ENCODE measurements at regions not wholly inside any gene's neighbourhood (a gene's known extent, or its start where the extent isn't known, plus 50 kb on each side); places are given as distances from the start of the nearest gene placed in this dataset.

- H3K27me3 ChIP-seq (ENCODE audit: control insufficient read depth in 4 of 4, insufficient read depth in 4 of 4, low read length in 3 of 4), result peaks cover 0 to 2% (median 0%) of the 10 kb centered on the region in 4 donors
- no peaks in the 10 kb centered on the region for H3K36me3 ChIP-seq (ENCODE audit: control insufficient read depth in 4 of 4, insufficient read depth in 3 of 4, low read depth in 1 of 4, low read length in 3 of 4)
- DNase-seq (ENCODE audit: low spot score), result no peak
- no peak overlapping the region for H3K9ac ChIP-seq (ENCODE audit: low read depth in 1 of 2, low read length in 2 of 2)
- no peaks in the 10 kb centered on the region for H3K9me3 ChIP-seq (ENCODE audit: control insufficient read depth in 4 of 4, low read length in 3 of 4)
- H3K4me1 ChIP-seq (ENCODE audit: control insufficient read depth in 4 of 4, insufficient read depth in 4 of 4, low read length in 3 of 4), result peaks cover 0 to 1% (median 0%) of the 10 kb centered on the region in 4 donors
- H3K27ac ChIP-seq (ENCODE audit: low read depth in 1 of 2, low read length in 2 of 2), result no peak overlapping the region
- no peak overlapping the region for H3K4me3 ChIP-seq (ENCODE audit: low read depth in 1 of 3, low read length in 3 of 3)
- TF ChIP-seq RAD21 (IDR thresholded peaks at IDR 0.05) (peak; percentile 18 to 45), ATF3 (IDR thresholded peaks at IDR 0.05) (no peak)
- 24% methylated on average over 2 of the region's 2 CpGs for WGBS
Observed at GRCh38 chr13:89925107-89925506, 1422.4 kb upstream of the MIR17HG start.

GRCh38 chr13:89930861-89931260 is 1416.6 kb upstream of the MIR17HG start:
- 55% methylated on average over 2 of the region's 2 CpGs for WGBS
- H3K4me3 ChIP-seq (ENCODE audit: low read depth in 1 of 3, low read length in 3 of 3), result no peak overlapping the region
- DNase-seq (ENCODE audit: low spot score), result no peak

More at GRCh38 chr13:89930861-89931260, 1416.6 kb upstream of the MIR17HG start:
- no peak for TF ChIP-seq TAF1 (conservative IDR thresholded peaks at IDR 0.05)
- TF ChIP-seq SP1 (IDR thresholded peaks at IDR 0.05), result no peak
- no peak for TF ChIP-seq CTCF (IDR thresholded peaks at IDR 0.05; ENCODE audit: low read depth, low read length, missing input control)
- TF ChIP-seq FOXA1 (IDR thresholded peaks at IDR 0.05), result no peak
- TF ChIP-seq EGR1 (IDR thresholded peaks at IDR 0.05; ENCODE audit: low read depth in 2 of 2), result no peak
- TF ChIP-seq GABPA (IDR thresholded peaks at IDR 0.05 in 1 of 2, conservative IDR thresholded peaks at IDR 0.05 in 1 of 2), result no peak
- no peak for TF ChIP-seq RXRA (IDR thresholded peaks at IDR 0.05)
- no peak for TF ChIP-seq REST (IDR thresholded peaks at IDR 0.05)
- TF ChIP-seq MAX (IDR thresholded peaks at IDR 0.05), result no peak
- no peak for TF ChIP-seq RAD21 (IDR thresholded peaks at IDR 0.05)
- no peak for TF ChIP-seq FOXA2 (IDR thresholded peaks at IDR 0.05)
- TF ChIP-seq HNF4G (IDR thresholded peaks at IDR 0.05), result no peak
- Histone ChIP-seq H3K9ac (ENCODE audit: low read depth in 1 of 2, low read length in 2 of 2) (no peak overlapping the region), H3K36me3 (ENCODE audit: control insufficient read depth in 4 of 4, insufficient read depth in 3 of 4, low read depth in 1 of 4, low read length in 3 of 4) (no peaks in the 10 kb centered on the region), H3K4me1 (ENCODE audit: control insufficient read depth in 4 of 4, insufficient read depth in 4 of 4, low read length in 3 of 4) (no peaks in the 10 kb centered on the region), H3K9me3 (ENCODE audit: control insufficient read depth in 4 of 4, low read length in 3 of 4) (peaks cover 0 to 2% (median 0%) of the 10 kb centered on the region in 4 donors), H3K27ac (ENCODE audit: low read depth in 1 of 2, low read length in 2 of 2) (no peak overlapping the region), H3K27me3 (ENCODE audit: control insufficient read depth in 4 of 4, insufficient read depth in 4 of 4, low read length in 3 of 4) (peaks cover 0 to 2% (median 0%) of the 10 kb centered on the region in 4 donors)

Measured in liver (tissue), 8 donors.